Lung (tissue), 11 donors: ENCODE measurements at regions not wholly inside any gene's neighbourhood (a gene's known extent, or its start where the extent isn't known, plus 50 kb on each side); places are given as distances from the start of the nearest gene placed in this dataset.

Experiments
- ATAC-seq: fragments of 200-7000 bp; cut with Tn5 transposase; one replicate; pipeline ENCODE4 v1.9.1; 2020; ENCODE audit warnings: moderate number of reproducible peaks; ENCODE audit not compliant: insufficient read depth, low FRiP score
- DNase-seq, 3 donors: peaks; one replicate each; pipeline ENCODE4 v3.0.0-alpha.2; 2013 to 2017
- H3K27ac ChIP-seq, 2 donors: one replicate each; pipeline ENCODE4 v1.5.1; 2013; ENCODE audit warnings: mild to moderate bottlenecking in 2 of 2, moderate library complexity in 2 of 2, control low read depth in 1 of 2, inconsistent platforms in 1 of 2, low read depth in 1 of 2, low read length in 1 of 2
- H3K27me3 ChIP-seq, 3 donors: one replicate each; pipeline ENCODE4 v1.5.1; 2013; ENCODE audit warnings: low read length in 2 of 3; ENCODE audit not compliant: control insufficient read depth in 3 of 3, insufficient read depth in 3 of 3
- H3K36me3 ChIP-seq, 4 donors: one replicate each; pipeline ENCODE4 v1.5.1; 2013; ENCODE audit warnings: low read length in 4 of 4, mild to moderate bottlenecking in 1 of 4, moderate library complexity in 1 of 4; ENCODE audit not compliant: control insufficient read depth in 4 of 4, insufficient read depth in 4 of 4
- H3K4me1 ChIP-seq, 5 donors: one replicate each; pipeline ENCODE4 v1.5.1; 2013; ENCODE audit warnings: low read length in 5 of 5, mild to moderate bottlenecking in 2 of 5, moderate library complexity in 1 of 5; ENCODE audit not compliant: control insufficient read depth in 5 of 5, insufficient read depth in 5 of 5
- H3K4me3 ChIP-seq: one replicate; pipeline ENCODE4 v1.5.1; 2013; ENCODE audit warnings: mild to moderate bottlenecking, control low read depth, moderate library complexity
- H3K9ac ChIP-seq, 2 donors: one replicate each; pipeline ENCODE4 v1.5.1; 2013; ENCODE audit warnings: low read length in 2 of 2, control low read depth in 1 of 2; ENCODE audit not compliant: insufficient read depth in 1 of 2
- H3K9me3 ChIP-seq, 4 donors: one replicate each; pipeline ENCODE4 v1.5.1; 2013; ENCODE audit warnings: low read length in 3 of 4, mild to moderate bottlenecking in 1 of 4, moderate library complexity in 1 of 4; ENCODE audit not compliant: control insufficient read depth in 4 of 4, insufficient read depth in 3 of 4
- WGBS, 2 donors: extraction: QIAGEN DNeasy Blood & Tissue Kit; methylation state at CpG; one replicate each; pipeline ENCODE4 v1.1.7; 2013; 5-methylcytosine and 5-hydroxymethylcytosine counted together
- TF ChIP-seq, protein P1 (sequence below): IDR thresholded peaks from 2 replicates; pipeline ENCODE4 v1.5.1; 2012; ENCODE audit warnings: mild to moderate bottlenecking; ENCODE audit errors: control extremely low read depth, extremely low read depth
- donor health status: control.
- donor health status: control.
- donor health status: Bipolar disorder and iron deficiency.
- donor health status: healthy.
- donor health status: DM: yes; HTN: yes; CAD: no.

DNA sequence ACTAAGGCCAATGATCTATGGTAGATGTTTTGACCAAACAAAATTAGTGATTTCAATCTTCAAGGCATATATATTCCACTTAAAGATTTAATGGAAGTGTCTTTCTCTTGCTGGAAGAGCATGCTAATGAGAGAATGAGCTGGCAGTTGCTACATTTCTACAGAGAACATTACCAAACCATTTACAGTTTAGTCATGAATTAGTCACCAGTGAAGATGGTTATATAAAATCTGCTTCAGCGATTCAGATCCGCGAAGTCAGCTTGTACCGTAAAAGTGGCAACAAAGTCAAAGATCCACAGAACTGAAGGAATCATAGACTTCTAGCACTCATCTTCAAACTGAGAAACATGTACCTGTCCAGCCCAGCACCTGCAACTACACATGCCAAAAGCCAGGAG, 156.3 kb downstream of the SLITRK5 start:
- DNase-seq (no peak), ATAC-seq (no peak)
- H3K4me3 ChIP-seq, result no peak overlapping the region
- H3K4me1 ChIP-seq, result no peaks in the 10 kb centered on the region
- H3K9ac ChIP-seq, result no peak overlapping the region
- TF ChIP-seq, protein P1, sequence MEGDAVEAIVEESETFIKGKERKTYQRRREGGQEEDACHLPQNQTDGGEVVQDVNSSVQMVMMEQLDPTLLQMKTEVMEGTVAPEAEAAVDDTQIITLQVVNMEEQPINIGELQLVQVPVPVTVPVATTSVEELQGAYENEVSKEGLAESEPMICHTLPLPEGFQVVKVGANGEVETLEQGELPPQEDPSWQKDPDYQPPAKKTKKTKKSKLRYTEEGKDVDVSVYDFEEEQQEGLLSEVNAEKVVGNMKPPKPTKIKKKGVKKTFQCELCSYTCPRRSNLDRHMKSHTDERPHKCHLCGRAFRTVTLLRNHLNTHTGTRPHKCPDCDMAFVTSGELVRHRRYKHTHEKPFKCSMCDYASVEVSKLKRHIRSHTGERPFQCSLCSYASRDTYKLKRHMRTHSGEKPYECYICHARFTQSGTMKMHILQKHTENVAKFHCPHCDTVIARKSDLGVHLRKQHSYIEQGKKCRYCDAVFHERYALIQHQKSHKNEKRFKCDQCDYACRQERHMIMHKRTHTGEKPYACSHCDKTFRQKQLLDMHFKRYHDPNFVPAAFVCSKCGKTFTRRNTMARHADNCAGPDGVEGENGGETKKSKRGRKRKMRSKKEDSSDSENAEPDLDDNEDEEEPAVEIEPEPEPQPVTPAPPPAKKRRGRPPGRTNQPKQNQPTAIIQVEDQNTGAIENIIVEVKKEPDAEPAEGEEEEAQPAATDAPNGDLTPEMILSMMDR, result no peak
- WGBS, 2 donors, result 94 to 97% methylated on average over 4 of the region's 4 CpGs
- no peaks in the 10 kb centered on the region for H3K27me3 ChIP-seq
- no peaks in the 10 kb centered on the region for H3K9me3 ChIP-seq
- no peaks in the 10 kb centered on the region for H3K36me3 ChIP-seq
- H3K27ac ChIP-seq, result no peak overlapping the region

DNA sequence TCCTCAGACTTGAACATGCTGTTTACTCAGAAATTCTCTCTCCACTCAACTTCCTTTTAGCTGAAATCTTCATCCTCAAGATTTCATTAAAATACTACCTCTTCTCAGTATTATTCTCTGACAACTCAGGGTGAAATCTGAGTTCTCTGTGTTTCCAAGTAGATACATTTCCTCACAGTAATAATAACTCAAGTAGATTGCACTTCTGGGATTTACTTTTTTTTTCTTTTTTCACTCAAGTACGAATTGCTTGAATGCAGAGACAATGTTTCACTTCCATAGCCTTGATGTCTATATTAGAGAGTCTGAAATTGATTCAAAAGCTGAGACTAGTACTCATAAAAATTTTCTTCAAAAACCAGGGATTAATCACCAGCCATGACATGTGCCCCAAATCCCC, 166.4 kb downstream of the SLITRK5 start:
- no peaks in the 10 kb centered on the region for H3K4me1 ChIP-seq
- H3K36me3 ChIP-seq, result no peaks in the 10 kb centered on the region
- DNase-seq (no peak), ATAC-seq (no peak)
- H3K27ac ChIP-seq, result no peak overlapping the region
- WGBS, 2 donors, result 30 to 57% methylated on average over 1 of the region's 1 CpG
- no peaks in the 10 kb centered on the region for H3K27me3 ChIP-seq
- no peak overlapping the region for H3K4me3 ChIP-seq
- no peak overlapping the region for H3K9ac ChIP-seq
- TF ChIP-seq, protein P1, result no peak
- no peaks in the 10 kb centered on the region for H3K9me3 ChIP-seq

DNA sequence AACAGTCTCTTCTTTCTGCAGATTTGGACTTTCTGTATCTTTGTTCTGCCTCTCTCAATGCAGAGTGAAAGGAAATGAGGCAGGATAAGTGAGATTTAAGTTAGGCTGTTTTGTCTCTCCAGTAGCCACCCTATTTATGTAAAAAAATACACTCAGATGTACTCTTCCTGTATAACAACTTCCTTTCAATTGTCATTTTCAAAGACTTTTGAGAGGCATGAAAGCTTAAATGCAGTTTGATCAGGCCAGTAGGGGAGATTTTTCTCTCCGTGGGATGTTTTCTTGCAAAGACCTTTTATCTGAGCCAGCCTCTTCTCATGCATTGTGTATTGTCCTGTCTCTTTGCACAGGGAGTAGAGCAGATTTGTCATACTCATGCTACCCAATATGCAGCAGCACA, 166.8 kb downstream of the SLITRK5 start:
- 53 to 59% methylated on average over 1 of the region's 1 CpG for WGBS, 2 donors
- Histone ChIP-seq H3K9ac (no peak overlapping the region), H3K4me3 (no peak overlapping the region), H3K9me3 (no peaks in the 10 kb centered on the region), H3K36me3 (no peaks in the 10 kb centered on the region), H3K27me3 (no peaks in the 10 kb centered on the region), H3K27ac (no peak overlapping the region), H3K4me1 (no peaks in the 10 kb centered on the region)
- TF ChIP-seq, protein P1, result no peak
- DNase-seq, result no peak
- no peak for ATAC-seq

DNA sequence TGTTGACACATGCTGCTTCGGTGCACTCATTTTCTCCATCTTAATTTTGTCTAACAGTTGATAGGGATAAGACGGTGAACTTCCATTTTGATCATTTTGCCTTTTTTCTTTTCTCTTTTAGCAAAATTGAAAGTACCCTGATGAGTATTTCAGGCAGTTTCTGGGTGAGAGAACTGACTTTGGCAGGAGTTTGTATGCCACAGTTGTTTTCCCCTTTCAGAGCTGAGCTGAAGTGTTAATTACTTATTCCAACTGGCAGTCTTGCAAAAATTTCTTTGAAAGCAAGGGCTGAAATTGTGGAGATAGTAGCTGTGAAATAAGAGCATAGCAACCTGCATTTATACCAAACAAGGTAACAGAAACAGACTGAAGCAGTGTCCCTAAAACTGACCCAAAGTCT, 180.2 kb downstream of the SLITRK5 start:
- Histone ChIP-seq H3K36me3 (no peaks in the 10 kb centered on the region), H3K9ac (no peak overlapping the region), H3K9me3 (no peaks in the 10 kb centered on the region), H3K4me3 (no peak overlapping the region), H3K27me3 (no peaks in the 10 kb centered on the region), H3K27ac (no peak overlapping the region), H3K4me1 (no peaks in the 10 kb centered on the region)
- DNase-seq (no peak), ATAC-seq (no peak)
- WGBS, 2 donors, result 86 to 91% methylated on average over 2 of the region's 2 CpGs
- TF ChIP-seq, protein P1, result no peak
